IPS DF 19.7 (cell line): ENCODE measurements at regions not wholly inside any gene's neighbourhood (a gene's known extent, or its start where the extent isn't known, plus 50 kb on each side); places are given as distances from the start of the nearest gene placed in this dataset.

Experiments used
- DNase-seq: peaks from one replicate; pipeline ENCODE4 v3.0.0-alpha.2; 2013; ENCODE audit warnings: low read depth, low spot score

DNA sequence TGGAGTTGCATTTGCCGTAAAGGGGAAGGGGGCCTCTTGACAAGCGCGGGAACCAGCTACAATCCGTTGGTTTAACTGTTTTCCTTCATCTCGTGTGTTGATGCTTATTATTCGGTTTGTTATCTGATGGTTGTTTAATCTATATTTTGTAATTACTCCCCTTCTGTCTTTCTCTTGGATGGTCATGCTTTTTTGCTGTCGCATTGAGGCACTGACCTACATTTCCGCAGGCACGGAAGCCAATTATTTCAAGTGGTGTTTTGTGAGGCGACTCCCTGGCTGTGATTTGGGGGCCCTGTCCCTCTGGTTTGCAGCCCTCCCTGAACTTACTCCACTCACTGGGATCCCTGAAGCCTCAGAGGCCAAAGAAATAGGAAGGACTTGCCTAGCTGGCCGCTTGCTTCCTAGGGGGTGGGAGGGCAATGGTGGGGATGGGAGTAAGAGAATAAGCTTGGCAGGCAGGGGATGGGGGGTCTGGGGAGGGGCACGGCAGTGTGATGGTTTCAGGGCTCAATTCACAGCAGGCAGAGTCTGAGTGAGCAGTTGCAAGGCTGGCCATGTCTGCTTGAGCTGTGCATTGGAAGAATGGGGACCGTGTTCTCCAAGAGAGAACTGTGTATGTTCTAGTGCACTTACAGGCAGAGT, 165.8 kb upstream of the B3GAT1 start:
- DNase-seq, result no peak

DNA sequence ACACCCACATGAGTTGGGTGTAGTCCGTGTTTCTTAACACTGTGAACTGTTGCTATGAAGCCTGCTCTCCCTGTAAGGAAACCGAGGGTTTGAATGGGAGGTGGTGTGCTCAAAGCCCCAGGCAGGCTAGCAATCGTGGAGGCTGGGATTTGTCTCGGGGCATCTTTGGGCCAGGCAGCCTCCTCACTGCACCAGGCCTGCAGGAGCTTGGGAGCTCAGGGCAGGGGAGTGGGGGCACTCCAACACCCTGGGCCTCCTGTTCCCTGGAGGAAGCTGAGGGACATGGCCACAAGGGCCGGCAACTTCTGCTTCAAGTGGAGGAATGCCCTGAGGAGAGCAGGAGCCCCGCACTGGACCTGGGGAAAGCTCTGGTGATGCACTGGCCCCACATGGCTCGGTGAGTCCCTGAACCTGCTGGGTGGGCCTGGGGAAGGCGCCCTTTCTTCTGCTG, 164.7 kb upstream of the B3GAT1 start:
- no peak for DNase-seq

DNA sequence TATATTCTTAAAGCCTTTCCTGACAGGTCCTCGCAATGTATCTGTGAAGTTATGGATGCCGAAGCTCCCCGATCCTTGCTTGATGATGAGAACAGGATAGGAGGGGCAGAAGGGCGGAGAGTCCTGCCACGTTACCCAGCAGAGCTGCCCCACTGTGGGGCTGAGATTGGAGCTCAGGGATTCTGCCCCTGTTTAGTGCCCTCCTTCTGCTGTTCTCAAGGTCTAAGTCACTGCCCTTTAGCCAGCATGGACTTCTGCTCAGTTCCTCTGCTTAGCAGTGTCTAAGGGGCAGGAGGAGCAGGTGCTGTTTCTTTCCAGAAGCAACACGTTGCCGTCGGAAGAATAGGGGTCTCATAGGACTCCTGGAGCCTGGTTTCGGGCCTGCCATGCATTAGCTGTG, 164.2 kb upstream of the B3GAT1 start:
- no peak for DNase-seq

- DNase-seq, result no peak
These were observed 163.6 kb upstream of the B3GAT1 start for GRCh38 chr11:134575504-134576230.

- DNase-seq, result no peak
These were observed 162.9 kb upstream of the B3GAT1 start for GRCh38 chr11:134574947-134575346.

- no peak for DNase-seq
These were observed 162.4 kb upstream of the B3GAT1 start for GRCh38 chr11:134574425-134574824.

GRCh38 chr11:134573857-134574256, 161.8 kb upstream of the B3GAT1 start:
- DNase-seq, result no peak

GRCh38 chr11:134572741-134573675, 161.0 kb upstream of the B3GAT1 start:
- DNase-seq, result no peak

DNA sequence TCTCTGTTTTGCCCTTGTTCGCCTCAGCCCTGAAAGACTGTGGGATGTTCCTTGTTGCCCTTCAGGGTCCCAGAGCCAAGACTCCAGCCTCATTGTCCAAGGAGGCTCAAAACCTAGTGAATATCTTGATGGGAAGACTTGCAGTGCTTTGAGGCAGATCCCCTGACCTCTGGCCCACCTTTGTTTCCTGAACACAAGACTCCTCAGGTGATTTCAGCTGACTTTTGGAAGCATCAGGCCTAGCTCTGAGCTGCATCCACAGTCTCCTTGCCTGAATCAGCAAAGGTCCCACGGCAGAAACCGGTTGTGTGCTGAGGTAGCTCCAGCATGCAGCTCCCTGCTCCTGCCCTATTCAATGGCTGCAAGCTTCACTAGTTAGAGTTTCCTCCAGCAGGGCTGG, 159.3 kb upstream of the B3GAT1 start:
- DNase-seq, result no peak

- DNase-seq, result no peak
These were observed 157.2 kb upstream of the B3GAT1 start for GRCh38 chr11:134569195-134569594.

DNA sequence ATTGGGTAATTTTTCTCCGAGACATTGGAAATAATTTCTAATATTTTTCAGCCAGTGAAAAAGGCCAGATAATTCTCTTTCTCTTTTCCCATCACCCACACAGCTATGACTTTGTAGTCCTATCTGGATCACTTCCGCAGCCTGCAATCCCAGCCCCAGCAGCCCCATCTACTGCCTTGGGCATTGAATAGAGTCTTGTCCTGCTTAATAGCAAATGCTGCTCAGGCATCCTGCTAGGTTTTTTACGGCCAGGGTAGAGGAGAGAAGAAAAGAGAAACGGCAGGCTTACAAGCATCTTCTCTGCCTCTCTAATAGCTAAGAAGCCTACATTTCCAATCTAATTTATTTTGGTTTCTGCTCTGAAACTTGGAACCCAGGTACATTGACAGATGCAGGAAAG, 154.3 kb upstream of the B3GAT1 start:
- DNase-seq, result no peak

DNA sequence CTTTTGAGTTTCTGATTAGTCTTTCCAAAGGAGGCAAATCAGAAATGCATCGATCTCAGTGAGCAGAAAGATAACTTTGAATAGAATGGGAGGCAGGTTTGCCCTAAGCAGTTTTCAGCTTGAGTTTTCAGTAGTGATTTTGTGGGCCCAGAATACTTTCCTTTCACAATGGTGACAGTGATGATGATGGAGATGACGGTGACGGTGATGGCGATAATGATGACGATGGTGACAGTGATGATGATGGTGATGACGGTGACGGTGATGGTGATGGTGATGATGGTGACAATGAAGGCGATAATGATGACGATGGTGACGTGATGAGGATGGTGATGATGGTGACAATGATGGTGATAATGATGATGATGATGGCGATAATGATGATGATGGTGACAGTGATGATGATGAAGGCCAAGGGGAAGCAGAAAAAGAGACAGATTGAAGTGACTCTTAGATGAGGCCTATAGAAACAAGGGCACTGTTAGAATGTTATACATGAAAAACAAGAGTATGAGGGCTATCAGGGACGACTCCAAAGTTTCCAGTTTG, 153.4 kb upstream of the B3GAT1 start:
- no peak for DNase-seq

DNA sequence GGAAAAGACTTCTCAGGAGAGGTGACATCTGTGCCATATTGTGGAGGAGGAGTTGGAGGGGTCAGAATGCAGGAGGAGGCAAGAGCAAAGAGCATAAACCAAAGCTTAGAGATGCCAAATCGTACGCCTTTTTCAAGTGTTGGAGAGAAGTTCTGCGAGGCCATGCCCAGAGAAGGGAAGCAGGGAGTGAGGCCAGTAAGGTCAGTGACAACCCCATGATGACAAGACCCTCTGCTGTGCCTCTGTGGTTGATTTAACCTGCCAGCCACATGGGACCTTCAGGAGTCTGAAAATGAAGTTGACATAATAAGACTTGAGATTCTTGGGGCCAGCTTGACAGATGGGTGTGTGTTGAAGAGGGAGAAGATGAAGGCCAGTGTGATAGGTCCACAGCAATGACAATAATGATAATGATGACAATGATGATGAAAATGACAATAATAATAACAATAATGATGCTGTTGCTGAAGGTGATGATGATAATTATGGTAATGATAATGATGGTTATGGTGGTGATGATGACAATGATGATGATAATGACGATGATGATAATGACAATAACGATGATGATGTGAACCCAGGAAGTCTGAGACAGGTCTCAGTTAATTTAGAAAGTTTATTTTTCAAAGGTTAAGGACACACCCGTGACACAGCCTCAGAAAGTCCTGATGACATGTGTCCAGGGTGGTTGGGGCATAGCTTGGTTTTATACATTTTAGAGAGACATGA, 152.6 kb upstream of the B3GAT1 start:
- DNase-seq, result no peak

GRCh38 chr11:134562941-134563471, 151.0 kb upstream of the B3GAT1 start:
- no peak for DNase-seq

DNA sequence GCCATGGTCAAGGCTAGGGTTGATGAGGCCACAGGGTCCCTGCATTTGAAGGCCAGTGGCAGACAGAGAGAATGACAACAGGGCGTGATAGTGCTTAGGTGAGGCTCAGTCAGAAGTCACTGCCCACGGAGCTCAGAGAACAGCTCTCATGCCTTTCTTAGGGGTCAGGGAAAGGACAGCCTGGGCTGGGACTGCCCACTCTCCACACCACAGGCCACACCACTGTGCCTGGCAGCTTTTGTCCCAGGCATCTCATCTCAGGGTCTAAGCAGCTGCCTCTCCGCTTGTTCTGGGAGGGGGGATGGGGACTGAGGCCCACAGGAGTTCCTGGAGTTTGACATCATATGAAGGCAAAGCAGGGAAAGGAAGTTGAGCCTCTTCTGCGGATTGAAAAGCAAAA, 150.2 kb upstream of the B3GAT1 start:
- no peak for DNase-seq

- no peak for DNase-seq
These were observed 149.3 kb upstream of the B3GAT1 start for GRCh38 chr11:134561331-134561720.

GRCh38 chr11:134560566-134561330, 148.7 kb upstream of the B3GAT1 start:
- no peak for DNase-seq

- no peak for DNase-seq
These were observed 148.0 kb upstream of the B3GAT1 start for GRCh38 chr11:134560066-134560465.

- DNase-seq, result no peak
These were observed 147.5 kb upstream of the B3GAT1 start for GRCh38 chr11:134559602-134559962.

- no peak for DNase-seq
These were observed 147.0 kb upstream of the B3GAT1 start for GRCh38 chr11:134558916-134559601.
